ENCODE measurements at regions not wholly inside any gene's neighbourhood (a gene's known extent, or its start where the extent isn't known, plus 50 kb on each side); places are given as distances from the start of the nearest gene placed in this dataset.

DNA sequence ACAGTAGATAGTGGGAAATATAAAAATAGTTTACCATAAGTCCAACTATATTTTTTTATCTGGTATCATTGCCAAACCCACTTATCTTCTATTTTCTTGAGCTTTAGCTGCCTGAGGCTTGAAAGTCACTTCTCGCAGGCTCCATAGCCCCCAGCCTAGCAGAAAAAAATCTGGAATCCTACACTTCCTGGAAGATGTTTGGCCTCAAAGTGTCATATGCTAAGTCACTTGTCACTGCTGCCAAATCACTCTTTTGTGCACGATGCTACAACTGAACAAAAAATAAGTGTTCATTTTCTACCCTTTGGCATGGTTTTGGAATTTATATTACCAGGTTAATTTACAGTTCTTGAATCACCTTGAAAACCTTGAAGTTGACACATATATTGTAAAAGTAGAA is 612.5 kb upstream of the ATXN8OS start:
- no peaks in the 10 kb centered on the region for H3K4me1 Mint-ChIP-seq (ENCODE audit: low read depth, unreplicated experiment)
- Histone ChIP-seq H3K27me3 (replicated peaks; ENCODE audit: control insufficient read depth, insufficient read depth, low read length) (no peaks in the 10 kb centered on the region), H3K4me3 (ENCODE audit: low read depth, low read length) (no peak overlapping the region), H3K9me3 (no peaks in the 10 kb centered on the region), H3K4me1 (no peaks in the 10 kb centered on the region), H3K36me3 (ENCODE audit: control insufficient read depth, insufficient read depth, low read length) (no peaks in the 10 kb centered on the region)
- no peak overlapping the region for H3K4me3 Mint-ChIP-seq (ENCODE audit: unreplicated experiment)
- intact Hi-C loops (cut with micrococcal nuclease; ENCODE audit: unreplicated experiment) = no loop called here
- CTCF ChIA-PET = no interaction called here
- no peaks in the 10 kb centered on the region for H3K9me3 Mint-ChIP-seq (ENCODE audit: unreplicated experiment)
- H3K27ac Mint-ChIP-seq (ENCODE audit: unreplicated experiment) = no peak overlapping the region
- H3K36me3 Mint-ChIP-seq (ENCODE audit: insufficient read depth, unreplicated experiment) = no peaks in the 10 kb centered on the region
- TF ChIP-seq, protein P1, sequence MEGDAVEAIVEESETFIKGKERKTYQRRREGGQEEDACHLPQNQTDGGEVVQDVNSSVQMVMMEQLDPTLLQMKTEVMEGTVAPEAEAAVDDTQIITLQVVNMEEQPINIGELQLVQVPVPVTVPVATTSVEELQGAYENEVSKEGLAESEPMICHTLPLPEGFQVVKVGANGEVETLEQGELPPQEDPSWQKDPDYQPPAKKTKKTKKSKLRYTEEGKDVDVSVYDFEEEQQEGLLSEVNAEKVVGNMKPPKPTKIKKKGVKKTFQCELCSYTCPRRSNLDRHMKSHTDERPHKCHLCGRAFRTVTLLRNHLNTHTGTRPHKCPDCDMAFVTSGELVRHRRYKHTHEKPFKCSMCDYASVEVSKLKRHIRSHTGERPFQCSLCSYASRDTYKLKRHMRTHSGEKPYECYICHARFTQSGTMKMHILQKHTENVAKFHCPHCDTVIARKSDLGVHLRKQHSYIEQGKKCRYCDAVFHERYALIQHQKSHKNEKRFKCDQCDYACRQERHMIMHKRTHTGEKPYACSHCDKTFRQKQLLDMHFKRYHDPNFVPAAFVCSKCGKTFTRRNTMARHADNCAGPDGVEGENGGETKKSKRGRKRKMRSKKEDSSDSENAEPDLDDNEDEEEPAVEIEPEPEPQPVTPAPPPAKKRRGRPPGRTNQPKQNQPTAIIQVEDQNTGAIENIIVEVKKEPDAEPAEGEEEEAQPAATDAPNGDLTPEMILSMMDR (IDR thresholded peaks at IDR 0.05; ENCODE audit: insufficient read depth in 1 of 2, low read depth in 1 of 2, low read length in 1 of 2, severe bottlenecking in 1 of 2, unreplicated experiment in 1 of 2) = no peak
- POLR2A ChIA-PET = no interaction called here
- no TSS peak for BruUV-seq (replicated peaks)
- H3K27me3 Mint-ChIP-seq (ENCODE audit: insufficient read depth, unreplicated experiment) = no peaks in the 10 kb centered on the region
- no peak for DNase-seq

DNA sequence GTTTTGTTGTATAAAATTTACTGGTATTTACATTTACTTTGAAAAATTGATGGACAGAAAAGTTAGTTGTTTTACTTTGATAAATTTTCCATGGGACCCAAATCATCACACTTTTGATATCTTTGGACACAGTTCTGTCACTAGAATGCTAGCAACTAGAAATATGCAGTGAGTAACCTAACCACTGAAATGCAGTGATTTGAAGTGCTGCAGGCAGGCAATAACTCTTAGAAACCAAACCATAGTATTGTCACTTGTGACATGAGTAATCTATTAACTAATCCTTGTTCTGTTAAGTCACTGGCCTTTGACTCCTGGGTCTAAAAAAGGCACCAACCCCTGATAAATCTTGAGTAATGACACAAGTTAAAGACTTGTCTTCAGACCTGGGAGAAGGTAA is 620.0 kb upstream of the ATXN8OS start:
- Histone ChIP-seq H3K4me3 (ENCODE audit: low read depth, low read length) (no peak overlapping the region), H3K36me3 (ENCODE audit: control insufficient read depth, insufficient read depth, low read length) (no peaks in the 10 kb centered on the region), H3K4me1 (no peaks in the 10 kb centered on the region), H3K27me3 (replicated peaks; ENCODE audit: control insufficient read depth, insufficient read depth, low read length) (no peaks in the 10 kb centered on the region), H3K9me3 (peaks cover 14% of the 10 kb centered on the region)
- DNase-seq = no peak
- BruUV-seq (replicated peaks) = no TSS peak
- H3K36me3 Mint-ChIP-seq (ENCODE audit: insufficient read depth, unreplicated experiment) = no peaks in the 10 kb centered on the region
- ChIA-PET POLR2A (no interaction called here), CTCF (no interaction called here)
- no peaks in the 10 kb centered on the region for H3K27me3 Mint-ChIP-seq (ENCODE audit: insufficient read depth, unreplicated experiment)
- H3K4me1 Mint-ChIP-seq (ENCODE audit: low read depth, unreplicated experiment) = no peaks in the 10 kb centered on the region
- intact Hi-C loops (cut with micrococcal nuclease; ENCODE audit: unreplicated experiment) = no loop called here
- H3K9me3 Mint-ChIP-seq (ENCODE audit: unreplicated experiment) = peaks cover 23% of the 10 kb centered on the region
- TF ChIP-seq, protein P1 (IDR thresholded peaks at IDR 0.05; ENCODE audit: insufficient read depth in 1 of 2, low read depth in 1 of 2, low read length in 1 of 2, severe bottlenecking in 1 of 2, unreplicated experiment in 1 of 2) = no peak
- no peak overlapping the region for H3K27ac Mint-ChIP-seq (ENCODE audit: unreplicated experiment)
- no peak overlapping the region for H3K4me3 Mint-ChIP-seq (ENCODE audit: unreplicated experiment)

DNA sequence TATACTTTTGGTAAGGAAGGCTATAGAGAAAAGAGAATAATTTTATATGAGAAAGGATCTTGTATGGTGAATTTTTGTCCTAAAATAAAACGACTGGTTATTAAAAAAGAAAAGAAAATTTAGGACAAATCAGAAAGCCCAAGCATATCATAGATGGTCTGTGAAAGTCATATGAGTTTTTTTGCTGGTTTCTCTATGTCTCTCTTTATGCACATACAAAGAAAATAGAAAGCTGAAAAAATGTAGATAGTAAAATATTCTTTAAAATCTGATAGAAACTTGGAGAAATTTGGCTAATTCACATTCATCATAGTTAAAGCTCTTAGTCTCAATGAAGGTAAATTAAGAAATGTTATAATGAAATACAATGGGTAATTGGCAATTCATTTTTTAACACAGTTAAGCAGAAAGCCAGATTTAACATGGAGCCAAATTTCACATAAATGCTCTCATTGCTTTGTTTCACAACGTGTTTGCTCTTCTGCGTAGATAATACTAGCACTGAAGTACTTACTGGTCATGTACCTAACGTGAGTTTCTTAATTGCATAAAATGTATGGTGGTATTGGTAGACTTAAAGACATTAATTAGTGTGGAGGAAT is 621.5 kb upstream of the ATXN8OS start:
- DNase-seq = no peak
- BruUV-seq (replicated peaks) = no TSS peak
- H3K27me3 Mint-ChIP-seq (ENCODE audit: insufficient read depth, unreplicated experiment) = no peaks in the 10 kb centered on the region
- ChIA-PET CTCF (no interaction called here), POLR2A (no interaction called here)
- intact Hi-C loops (cut with micrococcal nuclease; ENCODE audit: unreplicated experiment) = no loop called here
- TF ChIP-seq, protein P1 (IDR thresholded peaks at IDR 0.05; ENCODE audit: insufficient read depth in 1 of 2, low read depth in 1 of 2, low read length in 1 of 2, severe bottlenecking in 1 of 2, unreplicated experiment in 1 of 2) = no peak
- H3K4me1 Mint-ChIP-seq (ENCODE audit: low read depth, unreplicated experiment) = no peaks in the 10 kb centered on the region
- no peak overlapping the region for H3K27ac Mint-ChIP-seq (ENCODE audit: unreplicated experiment)
- H3K9me3 Mint-ChIP-seq (ENCODE audit: unreplicated experiment) = peaks cover 25% of the 10 kb centered on the region
- Histone ChIP-seq H3K36me3 (ENCODE audit: control insufficient read depth, insufficient read depth, low read length) (no peaks in the 10 kb centered on the region), H3K27me3 (replicated peaks; ENCODE audit: control insufficient read depth, insufficient read depth, low read length) (no peaks in the 10 kb centered on the region), H3K4me3 (ENCODE audit: low read depth, low read length) (no peak overlapping the region), H3K4me1 (no peaks in the 10 kb centered on the region), H3K9me3 (peaks cover 14% of the 10 kb centered on the region)
- no peaks in the 10 kb centered on the region for H3K36me3 Mint-ChIP-seq (ENCODE audit: insufficient read depth, unreplicated experiment)
- H3K4me3 Mint-ChIP-seq (ENCODE audit: unreplicated experiment) = no peak overlapping the region

All from Caco-2 (cell line).